Right atrium auricular region (tissue), 2 donors: ENCODE measurements at regions not wholly inside any gene's neighbourhood (a gene's known extent, or its start where the extent isn't known, plus 50 kb on each side); places are given as distances from the start of the nearest gene placed in this dataset.

Experiments
- DNase-seq: peaks from one replicate; pipeline ENCODE4 v3.0.0-alpha.2; 2019; ENCODE audit warnings: low spot score
- H3K27ac ChIP-seq, 2 donors: fragments of 200-600 bp; sonication (generic); 1 replicate in 1 of 2; 2 replicates in 1 of 2; pipeline ENCODE4 v1.5.1; 2016 to 2019
- H3K27me3 ChIP-seq, 2 donors: fragments of 200-600 bp; sonication (generic); one replicate each; pipeline versions ENCODE4 v1.5.1 to v1.6.0; 2017 to 2019
- H3K36me3 ChIP-seq: fragments of 200-600 bp; sonication (generic); one replicate; pipeline ENCODE4 v1.5.1; 2016
- H3K4me1 ChIP-seq, 2 donors: fragments of 200-600 bp; sonication (generic); one replicate each; pipeline versions ENCODE4 v1.5.1 to v1.6.0; 2017 to 2019
- H3K4me3 ChIP-seq, 2 donors: fragments of 200-600 bp; sonication (generic); 1 replicate in 1 of 2; 2 replicates in 1 of 2; pipeline ENCODE4 v1.5.1; 2017 to 2019; ENCODE audit warnings: mild to moderate bottlenecking in 1 of 2, moderate library complexity in 1 of 2
- H3K9me3 ChIP-seq, 2 donors: fragments of 200-600 bp; sonication (generic); one replicate each; pipeline ENCODE4 v1.5.1; 2019
- CTCF ChIP-seq, 2 donors: fragments of 200-600 bp; sonication (generic); IDR thresholded peaks; one replicate each; pipeline ENCODE4 v1.5.1; 2019; ENCODE audit warnings: antibody characterized with exemption in 2 of 2

- no peaks in the 10 kb centered on the region for H3K9me3 ChIP-seq
- H3K36me3 ChIP-seq: no peaks in the 10 kb centered on the region
- TF ChIP-seq CTCF (IDR thresholded peaks at IDR 0.05): no peak
These were observed 1609.2 kb downstream of the STIM2 start for GRCh38 chr4:28469886-28470285.

GRCh38 chr4:28475381-28475780, 1614.7 kb downstream of the STIM2 start:
- Histone ChIP-seq H3K27me3 (no peaks in the 10 kb centered on the region), H3K4me1 (no peaks in the 10 kb centered on the region), H3K4me3 (no peak overlapping the region), H3K36me3 (no peaks in the 10 kb centered on the region), H3K9me3 (no peaks in the 10 kb centered on the region), H3K27ac (no peak overlapping the region)
- TF ChIP-seq CTCF (IDR thresholded peaks at IDR 0.05): no peak
- DNase-seq: no peak

More at GRCh38 chr4:28469886-28470285, 1609.2 kb downstream of the STIM2 start:
- no peak for DNase-seq
- H3K27me3 ChIP-seq: no peaks in the 10 kb centered on the region
- H3K4me1 ChIP-seq: no peaks in the 10 kb centered on the region
- no peak overlapping the region for H3K27ac ChIP-seq
- no peak overlapping the region for H3K4me3 ChIP-seq

GRCh38 chr4:28479666-28480065, 1619.0 kb downstream of the STIM2 start:
- no peaks in the 10 kb centered on the region for H3K36me3 ChIP-seq
- no peak overlapping the region for H3K4me3 ChIP-seq
- no peaks in the 10 kb centered on the region for H3K27me3 ChIP-seq
- no peaks in the 10 kb centered on the region for H3K9me3 ChIP-seq
- no peak overlapping the region for H3K27ac ChIP-seq
- DNase-seq: no peak
- H3K4me1 ChIP-seq: no peaks in the 10 kb centered on the region
- no peak for TF ChIP-seq CTCF (IDR thresholded peaks at IDR 0.05)

- H3K27me3 ChIP-seq: no peaks in the 10 kb centered on the region
- H3K36me3 ChIP-seq: no peaks in the 10 kb centered on the region
- no peak for DNase-seq
- H3K4me1 ChIP-seq: no peaks in the 10 kb centered on the region
- TF ChIP-seq CTCF (IDR thresholded peaks at IDR 0.05): no peak
- no peak overlapping the region for H3K4me3 ChIP-seq
- H3K9me3 ChIP-seq: no peaks in the 10 kb centered on the region
- H3K27ac ChIP-seq: no peak overlapping the region
These were observed 1620.9 kb downstream of the STIM2 start for GRCh38 chr4:28481565-28481964.

- H3K4me3 ChIP-seq: no peak overlapping the region
- no peaks in the 10 kb centered on the region for H3K4me1 ChIP-seq
- no peak overlapping the region for H3K27ac ChIP-seq
- no peak for TF ChIP-seq CTCF (IDR thresholded peaks at IDR 0.05)
- no peak for DNase-seq
- no peaks in the 10 kb centered on the region for H3K9me3 ChIP-seq
- H3K27me3 ChIP-seq: no peaks in the 10 kb centered on the region
- H3K36me3 ChIP-seq: no peaks in the 10 kb centered on the region
These were observed 1622.1 kb downstream of the STIM2 start for GRCh38 chr4:28482580-28483270.

GRCh38 chr4:28488021-28488420, 1627.4 kb downstream of the STIM2 start:
- TF ChIP-seq CTCF (IDR thresholded peaks at IDR 0.05): no peak
- no peak for DNase-seq
- no peaks in the 10 kb centered on the region for H3K27me3 ChIP-seq
- H3K4me1 ChIP-seq: no peaks in the 10 kb centered on the region
- H3K9me3 ChIP-seq: no peaks in the 10 kb centered on the region
- no peaks in the 10 kb centered on the region for H3K36me3 ChIP-seq
- H3K4me3 ChIP-seq: no peak overlapping the region
- H3K27ac ChIP-seq: no peak overlapping the region
